Inflammatory macrophage (primary cell): ENCODE measurements at regions not wholly inside any gene's neighbourhood (a gene's known extent, or its start where the extent isn't known, plus 50 kb on each side); places are given as distances from the start of the nearest gene placed in this dataset.
"Not testable (repeated sequence)": the region's sequence is repeated elsewhere in the genome, so short reads cannot be mapped to it uniquely, and the experiment has no call there.

Experiments used
- DNase-seq, 2 donors: peaks; one replicate each; pipeline ENCODE4 v3.0.0-alpha.2; 2020 to 2022

- DNase-seq, result no peak
Measured at GRCh38 chr13:107999751-108000150, 215.6 kb downstream of the LIG4 start.

GRCh38 chr13:107994137-107994536 is 221.2 kb downstream of the LIG4 start:
- no peak for DNase-seq

DNA sequence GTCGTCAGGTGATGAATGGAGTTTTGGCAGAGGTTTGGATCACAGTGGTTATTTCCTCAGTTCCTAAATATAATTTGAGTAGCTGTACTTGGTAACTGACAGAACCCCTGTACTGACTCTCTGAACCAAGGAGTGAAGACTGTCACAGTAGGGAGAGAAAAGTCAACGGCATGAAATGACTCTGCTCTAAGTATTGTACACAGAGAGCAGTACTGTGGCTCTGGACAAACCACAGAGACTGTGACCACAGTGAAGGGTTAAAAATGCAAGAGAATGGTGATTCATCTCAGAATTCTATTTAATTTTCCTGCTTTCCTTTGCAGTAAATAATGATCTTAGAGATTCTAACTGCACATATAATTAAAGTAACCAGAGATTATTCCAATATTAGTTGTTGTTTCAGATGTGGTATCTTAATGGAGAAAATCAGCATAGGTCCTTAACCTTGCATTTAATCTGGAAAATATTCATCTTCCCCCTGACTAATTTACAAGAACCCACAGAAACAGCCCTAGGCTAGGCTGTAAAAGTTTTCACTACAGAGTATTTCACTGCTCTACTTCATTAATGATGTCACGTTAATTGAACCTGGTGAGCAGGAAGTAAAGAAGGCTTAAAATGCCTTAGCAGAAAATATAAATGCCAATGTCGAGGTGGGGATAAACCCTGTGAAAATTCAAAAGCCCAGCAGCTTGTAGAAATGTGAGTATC is 221.9 kb downstream of the LIG4 start:
- no peak for DNase-seq

DNA sequence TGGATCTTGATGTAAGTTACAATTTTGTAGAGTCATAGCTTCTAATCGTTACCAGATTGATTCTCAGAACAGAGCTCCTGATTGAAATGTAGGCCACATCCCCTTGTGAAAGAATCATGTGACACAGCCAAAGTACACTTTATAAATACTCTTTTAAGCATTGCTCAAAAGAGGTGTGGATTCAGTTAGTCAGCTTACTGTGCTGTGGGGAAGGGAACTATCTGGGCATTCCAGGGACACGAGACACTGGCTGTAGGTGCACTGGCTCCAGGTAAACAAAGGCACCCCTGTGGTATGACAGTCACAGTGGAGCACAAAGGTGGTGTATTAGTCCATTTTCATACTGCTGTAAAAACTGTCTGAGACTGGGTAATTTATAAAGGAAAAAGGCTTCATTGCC is 222.8 kb downstream of the LIG4 start:
- no peak for DNase-seq

- no peak for DNase-seq
Measured at GRCh38 chr13:107977071-107977574, 238.2 kb downstream of the LIG4 start.

DNA sequence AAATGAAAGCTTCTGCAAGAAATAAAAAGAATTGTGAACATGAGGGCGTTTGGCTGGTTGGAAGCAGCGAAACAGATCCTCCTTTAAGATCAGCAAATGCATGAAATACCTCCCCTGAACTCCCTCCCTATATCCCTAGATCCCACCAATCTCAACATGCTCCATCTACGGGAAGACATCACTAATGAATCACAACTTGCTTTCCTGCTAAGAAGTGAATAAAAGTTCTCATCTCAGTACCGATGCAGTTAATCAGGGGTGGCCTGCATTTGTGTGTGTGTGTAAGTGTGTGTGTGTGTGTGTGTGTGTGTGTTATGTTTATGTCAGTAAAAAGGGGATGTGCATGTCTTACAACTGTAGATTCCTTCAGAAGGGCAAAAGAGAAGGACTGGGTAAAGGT is 238.7 kb downstream of the LIG4 start:
- DNase-seq, result no peak

GRCh38 chr13:107974409-107974808 is 240.9 kb downstream of the LIG4 start:
- DNase-seq, result no peak

DNA sequence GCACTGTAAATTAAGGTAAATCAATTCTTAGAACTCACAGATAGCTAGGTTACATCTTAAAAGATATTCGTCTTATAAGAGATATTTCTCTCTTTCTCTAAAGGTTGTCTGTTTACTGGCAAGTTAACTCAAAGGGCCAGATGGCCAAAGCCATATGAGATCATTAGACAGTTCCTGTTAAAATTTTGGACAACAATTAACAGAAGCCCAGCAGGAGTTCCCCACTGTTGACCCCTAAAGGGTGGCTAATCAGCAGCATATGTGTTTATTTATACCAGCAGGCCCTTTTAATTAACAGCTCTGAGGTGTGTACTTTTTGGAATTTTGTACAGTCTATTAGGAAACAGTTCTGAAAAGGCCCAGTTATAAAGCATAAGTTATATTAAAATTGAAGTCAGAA is 245.8 kb downstream of the LIG4 start:
- no peak for DNase-seq

GRCh38 chr13:107968470-107968869 is 246.9 kb downstream of the LIG4 start:
- no peak for DNase-seq

- no peak for DNase-seq
Measured at GRCh38 chr13:107964395-107964794, 250.9 kb downstream of the LIG4 start.

DNA sequence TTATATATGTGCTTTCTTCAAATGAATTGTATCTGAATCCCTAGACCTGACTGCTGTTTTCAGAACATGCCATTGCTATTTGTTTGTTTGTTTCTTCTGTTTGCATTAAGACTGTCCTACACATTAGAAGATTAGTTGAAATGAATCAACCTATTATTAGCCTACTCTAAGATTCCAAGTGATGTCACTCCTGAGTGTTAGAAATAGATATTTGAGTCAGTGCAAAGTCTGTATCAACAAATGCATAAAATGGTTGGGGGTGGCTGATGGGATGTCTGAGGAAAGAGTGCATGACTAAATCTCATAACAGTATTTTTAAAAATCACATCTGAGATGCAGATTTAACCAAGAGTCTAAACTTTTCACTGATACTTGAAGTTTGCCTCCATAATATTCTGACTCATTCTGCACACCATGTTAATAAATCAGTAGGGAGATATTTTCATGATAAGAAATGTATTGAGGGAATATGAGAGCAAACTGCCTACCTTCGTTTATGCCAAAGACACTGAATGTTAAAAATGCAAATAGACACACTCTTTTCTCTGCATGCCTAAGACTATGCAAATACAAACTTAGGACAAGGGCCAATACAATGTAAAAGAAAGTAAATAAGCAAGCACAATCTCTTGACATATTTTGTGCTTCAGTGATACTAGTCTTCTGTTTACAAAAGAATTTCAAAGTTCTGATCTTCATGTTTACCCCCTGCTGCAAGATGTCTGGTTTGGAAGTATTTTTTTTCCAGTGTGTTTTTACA is 253.3 kb downstream of the LIG4 start:
- no peak for DNase-seq

DNA sequence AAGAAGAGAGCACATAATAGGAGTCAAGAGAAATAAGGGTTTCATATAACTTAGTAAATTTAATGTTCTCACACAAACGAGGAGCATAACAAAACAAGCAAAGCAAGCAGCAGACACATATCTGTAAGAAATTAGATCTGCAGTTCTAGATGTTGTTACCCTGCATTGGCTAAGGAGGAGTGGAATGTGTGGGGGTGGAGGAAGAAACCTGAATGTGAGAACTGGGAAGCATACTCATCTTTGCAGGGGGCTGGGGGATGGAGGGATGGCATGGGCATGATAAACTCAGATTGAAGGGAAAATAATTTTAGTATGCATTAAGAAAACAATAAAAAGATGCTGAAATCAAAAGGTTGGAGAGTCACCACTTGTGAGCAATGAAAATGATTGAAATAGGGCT is 255.0 kb downstream of the LIG4 start:
- DNase-seq, result no peak

DNA sequence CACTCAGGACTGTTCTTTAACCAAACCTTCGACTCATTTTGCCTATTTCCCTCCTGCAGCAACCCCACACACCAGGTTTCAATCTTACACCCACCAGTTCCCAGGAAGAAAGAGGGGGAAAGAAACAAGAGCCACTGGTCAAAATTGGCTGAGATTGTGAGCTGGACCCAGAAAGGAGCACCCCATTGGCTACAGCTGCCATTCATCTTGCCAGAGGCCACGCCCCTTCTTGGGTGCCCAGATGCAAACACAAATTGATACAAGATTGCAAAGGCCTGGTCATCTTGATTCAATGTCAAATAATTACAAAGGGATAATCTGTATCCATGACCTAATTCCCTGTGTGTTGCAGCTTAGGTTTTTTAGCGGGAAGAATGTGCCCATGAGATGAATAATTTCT is 258.4 kb downstream of the LIG4 start:
- no peak for DNase-seq

DNA sequence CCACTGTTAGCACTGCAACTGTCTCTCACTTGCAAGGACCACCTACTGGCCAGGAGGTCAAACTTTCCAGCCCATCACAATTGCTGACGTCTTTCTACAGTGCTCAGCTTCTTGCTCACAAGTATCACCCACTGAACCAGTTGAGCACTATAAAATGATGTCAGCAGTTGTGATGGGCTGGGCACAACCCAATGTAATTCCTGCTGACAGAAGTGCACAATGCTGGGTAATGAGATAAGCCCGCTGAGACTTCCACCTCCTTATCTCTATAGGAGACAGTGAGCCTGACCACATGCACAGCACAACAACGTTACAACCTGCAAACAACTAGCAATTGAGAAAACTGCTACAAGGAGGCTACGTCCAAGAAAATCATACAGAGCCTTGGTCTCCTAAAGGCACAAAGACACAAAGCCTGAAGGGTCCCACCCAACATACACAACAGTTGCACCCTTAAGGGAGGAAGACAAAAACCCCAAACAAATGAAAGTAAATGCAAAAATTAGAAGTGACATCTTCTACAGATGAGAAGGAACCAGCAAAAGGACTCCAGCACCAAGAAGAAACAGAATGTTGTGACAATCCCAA is 273.2 kb downstream of the LIG4 start:
- DNase-seq, result no peak

- DNase-seq, result no peak
Measured at GRCh38 chr13:107941345-107942029, 273.8 kb downstream of the LIG4 start.

DNA sequence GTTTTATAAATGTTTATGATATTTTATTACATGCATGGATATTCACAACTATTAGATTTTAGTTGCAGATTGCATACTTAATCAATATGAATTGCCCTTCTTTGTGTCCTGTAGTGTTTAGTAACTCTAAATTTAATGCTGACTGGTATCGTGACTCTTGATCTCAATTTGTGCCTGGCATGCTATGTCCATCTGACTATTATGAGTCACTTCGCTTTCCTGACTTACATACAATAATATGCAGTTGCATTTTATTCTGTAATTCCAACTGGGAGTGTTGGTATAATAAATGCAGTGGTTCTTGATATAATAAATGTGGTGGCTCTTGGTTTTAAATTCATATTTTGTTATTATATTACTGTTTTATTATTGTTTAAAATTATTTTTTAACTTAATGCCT is 277.5 kb downstream of the LIG4 start:
- no peak for DNase-seq

- no peak for DNase-seq
Measured at GRCh38 chr13:107931056-107931455, 284.3 kb downstream of the LIG4 start.

DNA sequence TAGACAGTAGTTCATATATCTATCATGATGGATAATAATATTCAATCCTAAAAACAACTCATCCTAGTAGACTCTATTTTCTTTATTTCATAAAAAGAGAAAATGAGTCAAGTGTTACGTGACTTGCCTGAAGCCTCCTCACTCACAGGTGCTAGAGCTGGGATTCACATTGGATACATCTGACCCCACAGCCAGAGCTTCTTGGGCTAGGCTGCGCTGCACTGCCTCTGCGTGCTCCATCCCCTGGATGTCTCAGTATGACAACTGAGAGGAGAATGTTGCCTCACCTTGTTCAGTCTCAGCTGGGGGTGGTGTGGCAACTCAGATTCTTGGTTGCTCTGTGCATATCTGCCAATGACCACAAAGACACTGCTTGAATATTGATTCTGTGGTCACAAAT is 286.6 kb downstream of the LIG4 start:
- no peak for DNase-seq

DNA sequence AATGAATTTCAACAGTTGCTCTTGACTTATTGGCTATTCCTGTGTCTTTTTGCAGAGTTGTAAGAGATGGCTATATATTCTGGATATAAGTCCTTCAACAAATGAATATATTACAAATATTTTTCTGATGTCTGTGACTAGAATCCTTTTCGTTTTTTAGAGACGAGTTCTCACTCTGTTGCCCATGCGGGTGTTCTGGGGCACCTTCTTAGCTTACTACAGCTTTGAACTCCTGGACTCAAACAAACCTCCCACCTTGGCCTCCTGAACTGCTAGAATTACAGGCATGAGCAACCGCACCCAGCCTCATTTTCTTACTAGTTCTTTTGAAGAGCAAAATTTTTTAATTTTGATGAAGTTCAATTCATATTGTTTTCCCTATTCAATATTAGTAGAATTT is 287.8 kb downstream of the LIG4 start:
- no peak for DNase-seq

- not testable (repeated sequence) for DNase-seq
Measured at GRCh38 chr13:107926515-107926914, 288.8 kb downstream of the LIG4 start.

GRCh38 chr13:107916902-107917301 is 298.4 kb downstream of the LIG4 start:
- DNase-seq, result not testable (repeated sequence)

DNA sequence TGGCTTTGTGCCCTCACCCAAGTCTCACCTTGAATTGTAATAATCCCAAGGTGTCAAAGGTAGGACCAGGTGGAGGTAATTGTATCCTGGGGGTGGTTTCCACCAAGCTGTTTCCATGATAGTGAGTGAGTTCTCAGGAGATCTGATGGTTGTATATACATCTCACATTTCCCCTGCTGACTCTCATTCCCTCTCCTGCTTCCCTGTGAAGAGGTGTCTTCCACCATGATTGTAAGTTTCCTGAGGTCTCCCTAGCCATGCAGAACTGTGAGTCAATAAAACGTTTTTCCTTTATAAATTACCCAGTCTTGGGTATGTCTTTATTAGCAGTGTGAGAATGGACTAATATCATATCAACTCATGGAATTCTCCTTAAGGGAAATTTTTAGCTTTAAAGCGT is 302.6 kb downstream of the LIG4 start:
- DNase-seq, result no peak
